Motor neuron (in vitro differentiated cells): ENCODE measurements at regions not wholly inside any gene's neighbourhood (a gene's known extent, or its start where the extent isn't known, plus 50 kb on each side); places are given as distances from the start of the nearest gene placed in this dataset.
A peak's percentile ranks its signal among the peaks of the same experiment; 100 is the strongest.

Experiments used
- ATAC-seq, 8 experiments: fragments of 200-7000 bp; cut with Tn5 transposase; replicated peaks in 6 of 8; 2 replicates each; pipeline ENCODE4 v1.8.0; 2021; ENCODE audit warnings: mild to moderate bottlenecking in 8 of 8, moderate library complexity in 8 of 8
- H3K27ac ChIP-seq, 2 donors: fragments of 250-450 bp; sonication (Bioruptor Pico); 2 replicates each; pipeline ENCODE4 v1.9.0; 2021; ENCODE audit warnings: antibody characterized with exemption in 2 of 2, mild to moderate bottlenecking in 2 of 2, moderate library complexity in 1 of 2
- H3K4me1 ChIP-seq, 2 donors: fragments of 250-450 bp; sonication (Bioruptor Pico); replicated peaks in 1 of 2; 2 replicates each; pipeline ENCODE4 v1.6.1; 2021; ENCODE audit warnings: antibody characterized with exemption in 2 of 2, mild to moderate bottlenecking in 2 of 2, moderate library complexity in 1 of 2
- H3K4me3 ChIP-seq, 5 donors: fragments of 250-450 bp; sonication (Bioruptor Pico); 2 replicates each; pipeline ENCODE4 v1.9.0; 2021; ENCODE audit warnings: antibody characterized with exemption in 5 of 5, mild to moderate bottlenecking in 5 of 5, moderate library complexity in 4 of 5
- WGBS, 10 experiments: fragments of 450-650 bp; shearing (Covaris generic); methylation state at CpG; one replicate each; pipeline ENCODE4 v1.0.0; 2022; 5-methylcytosine and 5-hydroxymethylcytosine counted together
- in situ Hi-C, 9 experiments: fragments of 400-800 bp; cut with MboI; loops; one replicate each; pipeline ENCODE4 v1.15.0; 2021; ENCODE audit warnings: low sequenced_read_pairs in 9 of 9, low pct_unique_long_range_greater_than_20kb in 2 of 9; ENCODE audit not compliant: unreplicated experiment in 9 of 9

DNA sequence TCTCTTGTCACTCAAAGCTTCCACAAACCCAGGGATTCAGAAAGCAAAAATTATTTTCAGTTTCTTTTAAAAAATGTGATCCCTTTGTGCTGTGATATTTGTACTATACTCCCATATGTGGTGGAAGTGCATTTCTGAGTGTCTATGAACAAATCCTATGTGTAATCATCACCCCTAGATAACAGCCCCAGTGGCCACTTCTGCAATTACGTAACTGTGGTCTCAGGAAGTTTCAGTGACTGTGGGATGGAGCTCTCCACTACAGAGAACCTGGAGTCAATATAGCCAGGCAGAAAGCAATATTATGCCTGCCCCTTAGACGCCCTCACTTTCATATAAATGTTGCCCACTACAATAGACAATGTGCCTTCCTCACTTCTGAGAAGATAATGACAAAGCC is 1101.7 kb upstream of the GHITM start:
- ATAC-seq = no peak
- in situ Hi-C loops = no loop called here
- 30 to 100% (median 53%) methylated on average over 1 to 2 of the region's 2 CpGs; no CpG with 5 or more reads in 2 of the 10 experiments for WGBS, 10 experiments

DNA sequence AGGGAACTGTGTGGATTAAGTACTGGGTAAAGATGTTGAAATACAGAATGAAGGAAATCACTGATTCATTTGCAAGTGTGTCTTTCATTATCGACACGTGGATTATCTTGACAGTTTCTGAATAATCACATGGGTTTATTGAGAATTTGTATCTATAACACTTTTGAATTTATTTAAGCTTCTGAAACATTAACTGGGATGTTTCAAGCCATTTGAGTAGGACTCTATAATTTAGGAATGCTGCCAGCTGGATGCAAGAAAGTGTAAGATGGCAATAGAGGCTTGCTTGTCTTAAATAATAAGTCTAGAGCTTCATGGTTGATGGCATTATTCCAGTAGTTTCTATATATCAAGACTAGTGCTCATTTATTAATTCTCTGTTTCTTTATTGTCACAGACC is 1100.7 kb upstream of the GHITM start:
- Histone ChIP-seq H3K27ac (no peak overlapping the region), H3K4me1 (peaks cover 0 to 10% of the 10 kb centered on the region in 2 donors), H3K4me3 (no peak overlapping the region)
- ATAC-seq = no peak
- WGBS, 10 experiments = 0 to 94% (median 40%) methylated on average over 2 of the region's 2 CpGs; no CpG with 5 or more reads in 4 of the 10 experiments
- in situ Hi-C loops = no loop called here

More for the DNA sequence above, 1101.7 kb upstream of the GHITM start:
- Histone ChIP-seq H3K4me3 (no peak overlapping the region), H3K27ac (no peak overlapping the region), H3K4me1 (peaks cover 0 to 4% of the 10 kb centered on the region in 2 donors)

GRCh38 chr10:83045731-83046130 is 1093.6 kb upstream of the GHITM start:
- in situ Hi-C loops = no loop called here
- Histone ChIP-seq H3K27ac (no peak overlapping the region), H3K4me1 (peaks cover 0 to 12% of the 10 kb centered on the region in 2 donors), H3K4me3 (no peak overlapping the region)
- WGBS, 10 experiments = 14 to 100% (median 65%) methylated on average over 1 to 4 of the region's 4 CpGs
- no peak for ATAC-seq

DNA sequence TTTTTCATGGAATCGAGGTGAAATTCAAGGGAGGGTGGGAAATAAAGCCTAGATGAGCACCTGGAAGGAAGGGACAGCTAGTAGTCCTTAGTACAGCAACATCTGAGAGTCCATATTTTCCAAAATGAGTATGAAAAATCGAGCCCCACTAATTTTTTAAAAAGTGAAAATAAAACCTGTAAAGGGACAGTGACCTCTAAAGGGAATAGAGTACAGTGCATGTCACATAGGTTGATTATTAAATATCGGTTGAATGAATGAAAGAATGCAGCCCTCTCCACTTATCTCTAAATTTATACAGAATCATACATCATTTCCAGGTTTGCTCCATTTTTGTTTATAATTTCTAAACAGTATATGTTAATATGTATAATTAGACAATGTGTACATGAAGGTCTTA is 1088.5 kb upstream of the GHITM start:
- 7 to 100% (median 38%) methylated on average over 1 to 3 of the region's 3 CpGs for WGBS, 10 experiments
- Histone ChIP-seq H3K4me1 (peaks cover 0 to 6% of the 10 kb centered on the region in 2 donors), H3K27ac (no peak overlapping the region), H3K4me3 (no peak overlapping the region)
- ATAC-seq = no peak
- in situ Hi-C loops = no loop called here

DNA sequence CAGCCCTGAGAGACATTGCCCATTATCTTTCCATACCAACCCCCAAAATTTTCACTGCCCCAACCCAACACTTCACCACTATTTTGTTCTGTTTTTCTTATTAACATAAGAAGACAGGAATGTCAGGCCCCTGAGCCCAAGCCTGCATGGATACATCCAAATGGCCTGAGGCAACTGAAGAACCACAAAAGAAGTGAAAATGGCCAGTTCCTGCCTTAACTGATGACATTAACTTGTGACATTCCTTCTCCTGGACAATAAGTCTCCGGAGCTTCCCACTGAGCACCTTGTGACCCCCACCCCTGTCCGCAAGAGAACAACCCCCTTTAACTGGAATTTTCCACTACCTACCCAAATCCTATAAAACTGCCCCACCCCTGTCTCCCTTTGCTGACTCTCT is 1076.4 kb upstream of the GHITM start:
- 33 to 100% (median 86%) methylated on average over 1 to 2 of the region's 2 CpGs; no CpG with 5 or more reads in 6 of the 10 experiments for WGBS, 10 experiments
- Histone ChIP-seq H3K4me3 (no peak overlapping the region), H3K27ac (no peak overlapping the region), H3K4me1 (no peaks in the 10 kb centered on the region)
- in situ Hi-C loops = no loop called here
- ATAC-seq = no peak

- Histone ChIP-seq H3K4me3 (no peak overlapping the region), H3K4me1 (peaks cover 3 to 9% of the 10 kb centered on the region in 2 donors), H3K27ac (no peak overlapping the region)
- in situ Hi-C loops = no loop called here
- WGBS, 10 experiments = 0 to 100% (median 87%) methylated on average over 1 of the region's 1 CpG; no CpG with 5 or more reads in 6 of the 10 experiments
- ATAC-seq = peak in 4 of 8 experiments; percentile 25 to 97 (median 80)
These were observed 1065.8 kb upstream of the GHITM start for GRCh38 chr10:83073472-83073871.

DNA sequence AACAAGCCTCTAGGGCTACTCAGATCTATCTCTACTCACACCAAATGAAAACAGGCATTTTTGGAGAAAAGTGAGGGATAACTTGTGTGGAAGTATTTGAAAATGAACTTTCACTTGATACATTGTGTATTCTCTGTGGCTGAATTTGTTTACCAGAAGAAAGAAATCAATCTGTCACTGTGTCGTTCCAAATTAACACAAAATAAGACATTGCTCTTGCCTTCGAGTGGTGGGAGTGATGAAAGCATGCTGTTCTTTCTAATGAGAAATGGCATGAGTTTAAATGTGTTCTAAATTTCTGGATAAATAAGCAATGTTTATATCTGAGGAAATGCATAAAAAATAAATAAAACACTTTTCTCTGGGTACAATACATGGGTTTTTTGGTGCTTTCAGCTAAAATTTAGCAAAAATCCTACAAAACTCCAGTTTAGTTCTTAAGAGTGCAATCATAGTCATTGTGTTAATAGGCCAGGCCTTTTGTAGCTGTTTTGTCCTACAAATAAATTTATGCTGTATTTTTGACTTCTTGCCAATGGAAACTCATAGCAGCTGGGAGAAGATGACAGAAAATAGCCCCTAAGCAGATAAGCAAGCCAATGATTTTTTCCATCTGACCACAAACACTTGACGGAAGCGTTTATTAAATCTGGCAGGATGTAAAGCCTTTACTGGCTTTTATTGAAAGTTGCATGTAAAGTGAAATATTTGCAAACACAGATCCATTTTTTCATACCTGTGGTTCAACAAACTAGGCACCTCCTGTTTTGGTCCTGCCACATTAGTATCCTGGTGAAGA is 1064.1 kb upstream of the GHITM start:
- in situ Hi-C loops = no loop called here
- H3K27ac ChIP-seq = no peak overlapping the region
- no peak overlapping the region for H3K4me3 ChIP-seq
- 7 to 100% (median 85%) methylated on average over 3 to 4 of the region's 4 CpGs; no CpG with 5 or more reads in 1 of the 10 experiments for WGBS, 10 experiments
- H3K4me1 ChIP-seq = peaks cover 3 to 13% of the 10 kb centered on the region in 2 donors
- no peak for ATAC-seq

GRCh38 chr10:83075815-83076355 is 1063.4 kb upstream of the GHITM start:
- no peak overlapping the region for H3K4me3 ChIP-seq
- in situ Hi-C loops = no loop called here
- H3K27ac ChIP-seq = no peak overlapping the region
- H3K4me1 ChIP-seq = peaks cover 3 to 13% of the 10 kb centered on the region in 2 donors
- ATAC-seq = peak in 1 of 8 experiments; percentile 27

GRCh38 chr10:83076443-83076842 is 1062.9 kb upstream of the GHITM start:
- ATAC-seq = no peak
- 0 to 100% (median 72%) methylated on average over 1 to 3 of the region's 3 CpGs; no CpG with 5 or more reads in 2 of the 10 experiments for WGBS, 10 experiments
- H3K4me1 ChIP-seq = peaks cover 3 to 13% of the 10 kb centered on the region in 2 donors
- no peak overlapping the region for H3K4me3 ChIP-seq
- in situ Hi-C loops = no loop called here
- no peak overlapping the region for H3K27ac ChIP-seq

- 0 to 50% (median 5%) methylated on average over 1 of the region's 1 CpG for WGBS, 10 experiments
- peak in 3 of 8 experiments; percentile 19 to 38 (median 25) for ATAC-seq
- Histone ChIP-seq H3K4me3 (no peak overlapping the region), H3K27ac (no peak overlapping the region), H3K4me1 (peaks cover 3 to 13% of the 10 kb centered on the region in 2 donors)
- in situ Hi-C loops = no loop called here
These were observed 1061.1 kb upstream of the GHITM start for GRCh38 chr10:83078160-83078559.

- Histone ChIP-seq H3K4me1 (peaks cover 3 to 13% of the 10 kb centered on the region in 2 donors), H3K27ac (no peak overlapping the region), H3K4me3 (no peak overlapping the region)
- no peak for ATAC-seq
- 0 to 90% (median 59%) methylated on average over 1 to 3 of the region's 3 CpGs; no CpG with 5 or more reads in 3 of the 10 experiments for WGBS, 10 experiments
- in situ Hi-C loops = no loop called here
These were observed 1060.7 kb upstream of the GHITM start for GRCh38 chr10:83078645-83079044.

DNA sequence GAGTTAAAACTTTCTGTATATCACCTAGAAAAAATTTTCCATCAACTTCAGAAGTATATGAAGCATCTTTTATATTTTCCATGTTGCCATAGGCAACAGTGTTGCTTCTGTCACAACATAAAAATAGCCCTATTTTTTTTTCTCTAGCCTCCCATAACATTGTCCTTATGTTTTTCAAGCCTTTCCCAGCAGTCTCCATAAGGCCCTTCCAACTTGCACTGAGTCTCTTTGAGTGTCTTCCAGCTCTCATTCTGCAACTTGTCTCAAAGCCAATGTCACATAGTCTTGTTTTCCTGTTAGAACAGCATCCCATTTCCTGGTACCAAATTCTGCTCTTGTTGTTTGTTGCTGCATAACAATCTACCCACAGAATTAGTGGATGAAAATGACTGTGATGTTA is 1055.5 kb upstream of the GHITM start:
- ATAC-seq = no peak
- Histone ChIP-seq H3K4me3 (no peak overlapping the region), H3K4me1 (peaks cover 0 to under 1% of the 10 kb centered on the region in 2 donors), H3K27ac (no peak overlapping the region)
- in situ Hi-C loops = no loop called here

- in situ Hi-C loops = no loop called here
- WGBS, 10 experiments = 0 to 100% (median 61%) methylated on average over 1 to 2 of the region's 3 CpGs; no CpG with 5 or more reads in 4 of the 10 experiments
- H3K27ac ChIP-seq = no peak overlapping the region
- ATAC-seq = no peak
- H3K4me3 ChIP-seq = no peak overlapping the region
- no peaks in the 10 kb centered on the region for H3K4me1 ChIP-seq
These were observed 1050.0 kb upstream of the GHITM start for GRCh38 chr10:83089335-83089734.
